ENCODE measurements at regions not wholly inside any gene's neighbourhood (a gene's known extent, or its start where the extent isn't known, plus 50 kb on each side); places are given as distances from the start of the nearest gene placed in this dataset.

GRCh38 chr9:18233776-18234445 lies 240.0 kb upstream of the ADAMTSL1 start:
- BruUV-seq (replicated peaks) = no TSS peak
- TF ChIP-seq CTCF (conservative IDR thresholded peaks at IDR 0.05; ENCODE audit: low read depth, low read length) (no peak), EZH2phosphoT487 (IDR thresholded peaks at IDR 0.05; ENCODE audit: borderline replicate concordance, low read length) (no peak), EZH2 (IDR thresholded peaks at IDR 0.05; ENCODE audit: low read length, unreplicated experiment) (no peak)

GRCh38 chr9:18235181-18235908 lies 238.6 kb upstream of the ADAMTSL1 start:
- ChIA-PET POLR2A (ENCODE audit: unreplicated experiment) (interaction anchor here (0.7 kb wide), 1 partner anchor 15 kb away, joined by 3 read pairs; no protein-coding TSS in a partner anchor), CTCF (no interaction called here)
- no peak overlapping the region for H2AFZ ChIP-seq (ENCODE audit: low read length)
- no peaks in the 10 kb centered on the region for H3K9me3 ChIP-seq (ENCODE audit: low read length)
- H3K9ac ChIP-seq (ENCODE audit: low read length) = no peak overlapping the region
- peaks cover 52% of the 10 kb centered on the region for H3K4me1 ChIP-seq (ENCODE audit: insufficient read depth, low read length)
- H3K36me3 ChIP-seq (ENCODE audit: low read depth, low read length) = no peaks in the 10 kb centered on the region
- no peak overlapping the region for H3K4me3 ChIP-seq (ENCODE audit: low read length)
- H3K9me2 ChIP-seq (replicated peaks; ENCODE audit: low read length) = no peaks in the 10 kb centered on the region
- peaks cover 5% of the 10 kb centered on the region for H3F3A ChIP-seq (ENCODE audit: low read length, unreplicated experiment)
- TF ChIP-seq EZH2 (IDR thresholded peaks at IDR 0.05; ENCODE audit: low read length, unreplicated experiment) = no peak
- TF ChIP-seq EZH2phosphoT487 (IDR thresholded peaks at IDR 0.05; ENCODE audit: borderline replicate concordance, low read length) = no peak
- TF ChIP-seq CTCF (conservative IDR thresholded peaks at IDR 0.05; ENCODE audit: low read depth, low read length) = no peak
- 0 out of 2 replicates have a peak overlapping the region, but pooled peaks have one; percentile 10 for H3K4me2 ChIP-seq (ENCODE audit: low read length)
- BruUV-seq (replicated peaks) = no TSS peak
- intact Hi-C loops (cut with micrococcal nuclease) = no loop called here
- no peak for ATAC-seq
- DNase-seq = peak; percentile 26
- H4K20me1 ChIP-seq (ENCODE audit: low read length) = no peaks in the 10 kb centered on the region
- no peaks in the 10 kb centered on the region for H3K79me2 ChIP-seq (ENCODE audit: low read length)
- 0 out of 2 replicates have a peak overlapping the region, but pooled peaks have one; percentile 21 for H3K27ac ChIP-seq (ENCODE audit: low read length)
- no peaks in the 10 kb centered on the region for H3K27me3 ChIP-seq (ENCODE audit: low read length)

More at GRCh38 chr9:18233776-18234445, 240.0 kb upstream of the ADAMTSL1 start:
- H3K4me2 ChIP-seq (ENCODE audit: low read length) = no peak overlapping the region
- no peaks in the 10 kb centered on the region for H3K27me3 ChIP-seq (ENCODE audit: low read length)
- ChIA-PET POLR2A (ENCODE audit: unreplicated experiment) (no interaction called here), CTCF (no interaction called here)
- H3F3A ChIP-seq (ENCODE audit: low read length, unreplicated experiment) = peaks cover 5% of the 10 kb centered on the region
- H3K4me1 ChIP-seq (ENCODE audit: insufficient read depth, low read length) = peaks cover 38% of the 10 kb centered on the region
- no peak overlapping the region for H2AFZ ChIP-seq (ENCODE audit: low read length)
- no peaks in the 10 kb centered on the region for H3K9me2 ChIP-seq (replicated peaks; ENCODE audit: low read length)
- H3K4me3 ChIP-seq (ENCODE audit: low read length) = no peak overlapping the region
- no peak overlapping the region for H3K9ac ChIP-seq (ENCODE audit: low read length)
- no peaks in the 10 kb centered on the region for H3K36me3 ChIP-seq (ENCODE audit: low read depth, low read length)
- DNase-seq (no peak), ATAC-seq (no peak)
- H3K27ac ChIP-seq (ENCODE audit: low read length) = no peak overlapping the region
- no peaks in the 10 kb centered on the region for H3K79me2 ChIP-seq (ENCODE audit: low read length)
- no peaks in the 10 kb centered on the region for H3K9me3 ChIP-seq (ENCODE audit: low read length)
- intact Hi-C loops (cut with micrococcal nuclease) = no loop called here
- no peaks in the 10 kb centered on the region for H4K20me1 ChIP-seq (ENCODE audit: low read length)

GRCh38 chr9:18236336-18236735 lies 237.6 kb upstream of the ADAMTSL1 start:
- H3K9ac ChIP-seq (ENCODE audit: low read length) = no peak overlapping the region
- ATAC-seq (no peak), DNase-seq (no peak)
- no peak overlapping the region for H2AFZ ChIP-seq (ENCODE audit: low read length)
- H3K79me2 ChIP-seq (ENCODE audit: low read length) = no peaks in the 10 kb centered on the region
- H3K9me2 ChIP-seq (replicated peaks; ENCODE audit: low read length) = no peaks in the 10 kb centered on the region
- H3K4me2 ChIP-seq (ENCODE audit: low read length) = no peak overlapping the region
- no peaks in the 10 kb centered on the region for H3K27me3 ChIP-seq (ENCODE audit: low read length)
- no peaks in the 10 kb centered on the region for H4K20me1 ChIP-seq (ENCODE audit: low read length)
- H3F3A ChIP-seq (ENCODE audit: low read length, unreplicated experiment) = peaks cover 5% of the 10 kb centered on the region
- no peaks in the 10 kb centered on the region for H3K36me3 ChIP-seq (ENCODE audit: low read depth, low read length)
- no peak overlapping the region for H3K4me3 ChIP-seq (ENCODE audit: low read length)
- no TSS peak for BruUV-seq (replicated peaks)
- no peaks in the 10 kb centered on the region for H3K9me3 ChIP-seq (ENCODE audit: low read length)
- CTCF ChIA-PET = no interaction called here
- intact Hi-C loops (cut with micrococcal nuclease) = no loop called here
- POLR2A ChIA-PET (ENCODE audit: unreplicated experiment) = no interaction called here
- TF ChIP-seq CTCF (conservative IDR thresholded peaks at IDR 0.05; ENCODE audit: low read depth, low read length) (no peak), EZH2 (IDR thresholded peaks at IDR 0.05; ENCODE audit: low read length, unreplicated experiment) (no peak), EZH2phosphoT487 (IDR thresholded peaks at IDR 0.05; ENCODE audit: borderline replicate concordance, low read length) (no peak)
- H3K4me1 ChIP-seq (ENCODE audit: insufficient read depth, low read length) = peaks cover 55% of the 10 kb centered on the region
- no peak overlapping the region for H3K27ac ChIP-seq (ENCODE audit: low read length)
